RPMI7951 (cell line): ENCODE measurements at regions not wholly inside any gene's neighbourhood (a gene's known extent, or its start where the extent isn't known, plus 50 kb on each side); places are given as distances from the start of the nearest gene placed in this dataset.
"Not testable (repeated sequence)": the region's sequence is repeated elsewhere in the genome, so short reads cannot be mapped to it uniquely, and the experiment has no call there.

Source experiments
- DNase-seq: peaks from one replicate; pipeline ENCODE4 v3.0.0-alpha.2; 2012; ENCODE audit warnings: low read depth

GRCh38 chr4:52157071-52157470 lies 106.0 kb downstream of the SPATA18 start:
- not testable (repeated sequence) for DNase-seq

GRCh38 chr4:52157641-52158316 lies 106.7 kb downstream of the SPATA18 start:
- peak; percentile 2 for DNase-seq

- DNase-seq: no peak
Observed at GRCh38 chr4:52160859-52161258, 109.8 kb downstream of the SPATA18 start.

GRCh38 chr4:52164116-52164515 lies 113.0 kb downstream of the SPATA18 start:
- no peak for DNase-seq

GRCh38 chr4:52172166-52172565 lies 121.1 kb downstream of the SPATA18 start:
- no peak for DNase-seq

GRCh38 chr4:52173470-52174045 lies 122.5 kb downstream of the SPATA18 start:
- DNase-seq: peak; percentile 7

GRCh38 chr4:52187603-52188002 lies 136.5 kb downstream of the SPATA18 start:
- no peak for DNase-seq

GRCh38 chr4:52192001-52192400 lies 140.9 kb downstream of the SPATA18 start:
- DNase-seq: no peak

GRCh38 chr4:52192721-52193135 lies 141.6 kb downstream of the SPATA18 start:
- no peak for DNase-seq

GRCh38 chr4:52195869-52196268 lies 144.8 kb downstream of the SPATA18 start:
- DNase-seq: no peak

GRCh38 chr4:52196606-52197130 lies 145.6 kb downstream of the SPATA18 start:
- no peak for DNase-seq

- DNase-seq: no peak
Observed at GRCh38 chr4:52197306-52197705, 146.2 kb downstream of the SPATA18 start.

GRCh38 chr4:52198294-52198693 lies 147.2 kb downstream of the SPATA18 start:
- no peak for DNase-seq

- peak; percentile 16 for DNase-seq
Observed at GRCh38 chr4:52199574-52200338, 148.7 kb downstream of the SPATA18 start.

GRCh38 chr4:52200339-52200725 lies 149.2 kb downstream of the SPATA18 start:
- no peak for DNase-seq

GRCh38 chr4:52201715-52202114 lies 150.6 kb downstream of the SPATA18 start:
- DNase-seq: no peak

- no peak for DNase-seq
Observed at GRCh38 chr4:52202251-52202779, 151.2 kb downstream of the SPATA18 start.

GRCh38 chr4:52202931-52203330 lies 151.8 kb downstream of the SPATA18 start:
- DNase-seq: no peak

GRCh38 chr4:52203351-52203750 lies 152.2 kb downstream of the SPATA18 start:
- no peak for DNase-seq

- no peak for DNase-seq
Observed at GRCh38 chr4:52204921-52205320, 153.8 kb downstream of the SPATA18 start.

- not testable (repeated sequence) for DNase-seq
Observed at GRCh38 chr4:52207146-52207545, 156.0 kb downstream of the SPATA18 start.

GRCh38 chr4:52212702-52213101 lies 161.6 kb downstream of the SPATA18 start:
- DNase-seq: no peak
